Brain microvascular endothelial cell (primary cell): ENCODE measurements at regions not wholly inside any gene's neighbourhood (a gene's known extent, or its start where the extent isn't known, plus 50 kb on each side); places are given as distances from the start of the nearest gene placed in this dataset.
"Not testable (repeated sequence)": the region's sequence is repeated elsewhere in the genome, so short reads cannot be mapped to it uniquely, and the experiment has no call there.

ENCODE experiments used
- DNase-seq: peaks from one replicate; pipeline ENCODE4 v3.0.0-alpha.2; 2020
- H3K27ac ChIP-seq: fragments of 250-450 bp; sonication (Bioruptor Pico); 2 replicates; pipeline ENCODE4 v1.5.1; 2020; ENCODE audit warnings: mild to moderate bottlenecking, moderate library complexity
- H3K27me3 ChIP-seq: fragments of 250-450 bp; sonication (Bioruptor Pico); replicated peaks from 2 replicates; pipeline ENCODE4 v1.5.1; 2020; ENCODE audit warnings: mild to moderate bottlenecking
- H3K36me3 ChIP-seq: fragments of 250-450 bp; sonication (Bioruptor Pico); replicated peaks from 2 replicates; pipeline ENCODE4 v1.5.1; 2020; ENCODE audit warnings: mild to moderate bottlenecking
- H3K4me3 ChIP-seq: 2 replicates; pipeline ENCODE4 v1.5.1; 2011; ENCODE audit warnings: low read depth, mild to moderate bottlenecking, control low read depth, low read length, moderate library complexity
- CTCF ChIP-seq: IDR thresholded peaks from 2 replicates; pipeline ENCODE4 v1.5.1; 2011; ENCODE audit warnings: low read depth, mild to moderate bottlenecking, moderate library complexity, low read length, control low read depth, inconsistent platforms; ENCODE audit errors: missing control alignments
- in situ Hi-C: cut with HindIII; loops from 2 replicates; pipeline ENCODE4 v1.10.0; 2017; ENCODE audit warnings: low sequenced_read_pairs, low pct_ligation_motif_present

GRCh38 chr11:91489989-91490388 lies 734.6 kb upstream of the FAT3 start:
- Histone ChIP-seq H3K36me3 (no peaks in the 10 kb centered on the region), H3K27ac (no peak overlapping the region), H3K4me3 (no peak overlapping the region), H3K27me3 (no peaks in the 10 kb centered on the region)
- in situ Hi-C loops: no loop called here
- DNase-seq: no peak
- TF ChIP-seq CTCF: no peak

- DNase-seq, in situ Hi-C loops, H3K4me3 ChIP-seq, H3K27ac ChIP-seq, H3K36me3 ChIP-seq, H3K27me3 ChIP-seq: not testable (repeated sequence)
Observed at GRCh38 chr11:91483956-91484355, 740.7 kb upstream of the FAT3 start.

- H3K4me3 ChIP-seq, H3K27me3 ChIP-seq, H3K27ac ChIP-seq, in situ Hi-C loops, DNase-seq, H3K36me3 ChIP-seq: not testable (repeated sequence)
Observed at GRCh38 chr11:91481875-91482274, 742.7 kb upstream of the FAT3 start.

- DNase-seq: no peak
- H3K4me3 ChIP-seq: no peak overlapping the region
- in situ Hi-C loops: no loop called here
- no peak for TF ChIP-seq CTCF
- H3K27me3 ChIP-seq: no peaks in the 10 kb centered on the region
- no peak overlapping the region for H3K27ac ChIP-seq
- H3K36me3 ChIP-seq: no peaks in the 10 kb centered on the region
Observed at GRCh38 chr11:91470656-91471055, 754.0 kb upstream of the FAT3 start.

- no peak for TF ChIP-seq CTCF
- in situ Hi-C loops: no loop called here
- DNase-seq: no peak
- Histone ChIP-seq H3K27me3 (no peaks in the 10 kb centered on the region), H3K4me3 (no peak overlapping the region), H3K27ac (no peak overlapping the region), H3K36me3 (no peaks in the 10 kb centered on the region)
Observed at GRCh38 chr11:91459840-91460239, 764.8 kb upstream of the FAT3 start.

GRCh38 chr11:91446267-91446666 lies 778.4 kb upstream of the FAT3 start:
- H3K27me3 ChIP-seq: no peaks in the 10 kb centered on the region
- in situ Hi-C loops: no loop called here
- H3K27ac ChIP-seq: no peak overlapping the region
- H3K36me3 ChIP-seq: no peaks in the 10 kb centered on the region
- no peak for TF ChIP-seq CTCF
- no peak overlapping the region for H3K4me3 ChIP-seq
- no peak for DNase-seq

- Histone ChIP-seq H3K27me3 (no peaks in the 10 kb centered on the region), H3K36me3 (no peaks in the 10 kb centered on the region), H3K4me3 (no peak overlapping the region), H3K27ac (no peak overlapping the region)
- DNase-seq: no peak
- in situ Hi-C loops: no loop called here
- no peak for TF ChIP-seq CTCF
Observed at GRCh38 chr11:91435694-91436395, 788.8 kb upstream of the FAT3 start.
